A204.1 (cell line): ENCODE measurements at regions not wholly inside any gene's neighbourhood (a gene's known extent, or its start where the extent isn't known, plus 50 kb on each side); places are given as distances from the start of the nearest gene placed in this dataset.

Experiments used
- FAIRE-seq: peaks from 2 replicates; lab custom pipeline; 2012; peaks lifted over from hg19 to GRCh38; lab: Jason Lieb, UNC

DNA sequence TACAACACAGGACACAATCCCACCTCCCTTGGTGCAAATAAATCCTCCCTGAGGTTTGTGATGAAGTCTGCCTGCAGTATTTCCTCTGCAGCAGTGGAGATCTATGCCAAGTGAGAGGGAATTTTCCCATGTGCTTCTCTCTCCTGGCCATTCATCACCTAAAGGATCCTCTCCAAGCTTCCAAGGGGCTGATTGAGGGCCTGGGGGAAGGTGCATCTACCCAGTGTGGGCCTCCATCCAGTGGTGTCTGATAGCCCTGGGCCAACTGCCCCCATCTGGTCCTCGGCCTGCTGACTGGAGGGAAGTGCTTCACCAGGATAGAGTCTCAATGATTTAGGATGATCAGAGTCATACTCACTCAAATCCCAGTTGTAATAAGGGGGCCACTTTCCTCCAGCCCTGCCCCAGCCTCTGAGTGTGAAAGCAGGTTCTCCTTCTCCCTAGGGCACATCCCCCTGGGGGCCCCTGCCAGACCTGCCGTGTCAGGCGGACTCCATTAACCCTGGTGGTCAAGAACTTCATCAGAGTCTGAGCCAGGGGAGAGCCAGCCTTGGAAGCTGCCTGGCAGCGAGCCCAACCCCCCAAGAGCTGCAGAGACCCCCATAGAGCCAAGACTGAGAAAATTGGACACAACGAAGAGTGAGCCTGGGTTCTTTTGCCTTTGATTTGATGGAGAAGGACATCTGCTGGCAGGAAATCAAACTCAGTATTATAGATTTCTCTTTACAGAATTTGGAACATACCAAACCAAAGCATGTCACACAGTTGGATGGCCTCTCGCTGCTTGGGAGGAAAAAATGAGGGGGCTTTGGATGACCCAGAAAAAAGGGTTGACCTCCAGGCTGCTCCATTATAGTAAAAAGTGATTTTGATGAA is 509.6 kb downstream of the CMPK2 start:
- FAIRE-seq: no peak

DNA sequence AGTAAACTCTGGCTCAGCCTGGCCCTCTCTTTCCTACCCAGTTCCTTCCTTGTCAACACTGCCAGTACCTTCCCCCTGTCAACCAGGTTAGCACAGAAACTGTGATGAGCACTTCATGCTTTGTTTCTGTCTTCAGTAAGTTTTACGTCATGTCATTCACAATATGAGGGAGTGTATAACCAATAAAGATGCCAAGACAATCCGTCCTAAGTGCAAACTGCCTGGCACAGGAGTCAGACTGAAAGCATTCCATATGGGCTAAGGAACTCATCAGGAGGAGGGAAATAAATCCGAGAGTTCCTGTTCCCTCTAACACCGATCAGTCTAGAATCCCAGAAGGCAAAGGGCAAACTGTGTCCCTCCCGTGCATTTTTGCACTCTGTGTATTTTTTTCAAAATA is 507.2 kb downstream of the CMPK2 start:
- FAIRE-seq: no peak

DNA sequence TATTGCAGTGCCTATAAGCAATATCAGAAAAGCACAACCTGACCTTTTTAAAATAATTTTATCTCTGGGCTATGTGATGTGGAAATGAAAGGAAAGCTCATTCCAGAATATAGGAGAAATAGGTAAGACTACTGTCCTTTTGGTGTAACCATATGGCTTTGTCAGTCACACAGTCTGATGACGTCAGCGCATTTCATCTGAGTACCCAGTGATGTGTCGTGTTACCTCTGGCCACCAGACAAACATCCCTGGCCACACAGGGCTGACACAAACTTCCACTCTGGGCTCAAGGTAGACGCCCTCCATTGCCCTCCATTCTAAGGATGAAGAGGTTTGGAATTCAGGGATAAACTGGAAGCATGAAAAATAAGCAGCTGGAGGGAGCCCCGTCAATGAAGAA is 506.7 kb downstream of the CMPK2 start:
- no peak for FAIRE-seq

DNA sequence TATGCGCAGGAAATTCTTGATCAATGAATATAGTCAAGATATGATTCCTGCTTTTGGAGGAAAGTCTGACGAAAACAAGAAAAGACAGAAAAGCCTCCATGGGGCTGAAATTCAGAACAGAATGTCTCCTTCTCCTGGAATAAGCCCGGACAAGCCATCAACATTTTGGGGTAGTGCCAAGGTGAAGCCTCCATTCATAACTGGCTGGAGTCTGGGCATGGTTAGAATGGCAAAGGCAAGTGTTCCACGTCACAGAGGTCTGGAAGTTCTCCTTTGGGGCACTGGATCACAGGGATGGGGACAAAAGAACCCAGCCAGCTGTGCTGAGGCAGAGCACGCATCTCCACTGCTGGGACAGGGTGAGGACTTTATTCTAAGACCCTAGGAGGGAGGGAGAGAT is 505.7 kb downstream of the CMPK2 start:
- FAIRE-seq: no peak

DNA sequence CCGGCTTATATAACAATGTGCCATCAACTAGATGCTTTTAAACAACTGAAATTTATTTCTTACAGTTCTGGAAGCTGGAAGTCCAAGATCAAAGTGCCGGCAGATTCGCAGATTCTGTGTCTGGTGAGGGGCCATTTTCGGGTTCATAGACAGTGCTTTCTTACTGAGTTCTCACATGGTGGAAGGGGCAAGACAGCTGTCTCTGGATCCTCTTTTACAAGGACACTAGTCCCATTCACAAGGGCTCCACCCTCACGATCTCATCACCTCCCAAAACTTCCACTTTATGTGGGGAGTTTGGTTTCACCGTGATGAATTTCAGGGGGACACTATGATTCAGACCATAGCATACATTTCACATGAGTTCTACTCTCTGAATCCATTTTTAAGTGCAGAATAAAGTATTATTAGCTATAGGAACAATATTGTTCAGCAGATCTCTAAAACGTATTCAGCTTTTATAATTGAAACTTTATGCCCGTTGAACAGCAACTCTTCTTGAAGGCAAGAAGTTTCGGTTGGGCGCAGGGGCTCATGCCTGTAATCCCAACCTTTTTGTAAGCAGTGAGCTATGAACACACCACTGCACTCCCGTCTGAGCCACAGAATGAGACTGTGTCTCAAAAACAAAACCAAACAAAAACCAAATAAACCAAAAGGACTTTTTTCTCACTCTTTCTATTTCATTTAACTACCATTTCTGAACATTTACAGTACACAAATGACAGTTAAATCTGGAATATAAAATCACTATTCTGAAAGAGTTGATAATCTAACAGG is 502.8 kb downstream of the CMPK2 start:
- FAIRE-seq: no peak

DNA sequence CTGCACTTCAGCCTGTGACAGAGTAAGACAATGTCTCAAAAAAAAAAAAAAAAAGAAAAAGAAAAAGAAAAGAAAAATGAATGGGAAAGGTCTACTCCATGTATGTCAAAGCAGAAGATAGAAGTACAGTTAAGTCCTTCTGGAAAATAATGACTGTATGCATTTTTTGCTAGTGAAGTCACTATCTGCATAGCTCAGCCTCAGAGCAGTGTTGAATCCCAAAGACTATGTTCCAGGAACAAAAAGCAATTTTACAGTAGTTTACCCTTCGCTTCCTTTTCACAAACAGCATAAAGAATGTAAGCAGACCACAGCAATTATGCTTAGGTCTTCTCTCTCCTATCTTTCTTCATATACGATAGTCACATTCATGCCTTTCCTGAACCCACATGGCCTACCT is 497.4 kb downstream of the CMPK2 start:
- FAIRE-seq: no peak

DNA sequence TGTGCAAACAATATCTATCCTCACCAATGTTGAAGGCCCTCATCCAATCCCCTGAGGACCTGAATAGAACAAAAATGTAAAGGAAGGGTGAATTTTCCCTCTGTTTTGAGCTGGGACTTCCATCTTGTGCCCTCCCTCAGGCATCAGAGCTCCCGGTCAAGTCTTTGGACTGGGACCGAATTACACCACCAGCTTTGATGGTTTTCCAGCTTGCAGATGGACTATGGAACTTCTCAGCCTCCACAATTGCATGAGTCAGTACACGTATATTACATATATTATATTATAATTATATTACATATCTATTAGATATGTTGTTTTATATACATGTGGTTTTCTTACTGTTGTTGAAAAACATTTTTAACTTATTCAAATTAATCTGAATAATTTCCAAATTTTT is 496.4 kb downstream of the CMPK2 start:
- FAIRE-seq: no peak

DNA sequence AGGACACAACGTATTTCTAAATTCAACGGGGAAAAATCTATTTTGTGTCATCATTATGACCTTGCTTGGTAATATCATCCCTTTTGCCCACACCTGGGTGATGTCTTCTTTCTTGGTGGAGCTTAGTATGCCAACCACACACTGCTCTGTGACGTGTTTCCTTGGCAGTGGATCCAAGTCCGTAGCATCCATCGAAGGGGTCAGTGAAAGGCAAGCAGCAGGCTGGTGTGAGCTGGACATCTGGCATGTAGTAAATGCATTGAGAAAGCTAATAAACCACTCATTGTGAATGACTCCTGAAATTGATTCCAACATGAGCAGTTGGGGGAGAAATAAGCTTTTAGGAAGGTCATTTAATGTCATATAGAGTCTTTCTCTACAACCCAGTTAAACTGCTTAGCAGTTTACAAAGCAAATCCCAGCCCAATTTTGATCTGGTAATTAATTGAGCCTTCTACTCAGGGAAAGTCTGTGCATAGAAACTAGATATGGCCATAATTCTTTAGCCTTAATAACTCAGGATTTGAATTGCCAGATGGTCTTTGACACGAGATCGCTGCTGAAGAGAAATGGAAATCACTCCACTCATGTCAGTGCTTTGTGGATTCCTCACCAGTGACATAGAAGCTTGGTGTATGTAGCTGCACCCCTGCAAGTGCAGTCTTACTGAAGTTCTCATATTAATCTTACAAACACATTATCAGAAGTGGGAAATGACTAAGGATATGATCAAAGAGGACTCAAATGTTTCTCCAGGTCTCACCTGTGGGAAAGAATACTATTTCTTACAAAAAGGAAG is 494.8 kb downstream of the CMPK2 start:
- FAIRE-seq: no peak

DNA sequence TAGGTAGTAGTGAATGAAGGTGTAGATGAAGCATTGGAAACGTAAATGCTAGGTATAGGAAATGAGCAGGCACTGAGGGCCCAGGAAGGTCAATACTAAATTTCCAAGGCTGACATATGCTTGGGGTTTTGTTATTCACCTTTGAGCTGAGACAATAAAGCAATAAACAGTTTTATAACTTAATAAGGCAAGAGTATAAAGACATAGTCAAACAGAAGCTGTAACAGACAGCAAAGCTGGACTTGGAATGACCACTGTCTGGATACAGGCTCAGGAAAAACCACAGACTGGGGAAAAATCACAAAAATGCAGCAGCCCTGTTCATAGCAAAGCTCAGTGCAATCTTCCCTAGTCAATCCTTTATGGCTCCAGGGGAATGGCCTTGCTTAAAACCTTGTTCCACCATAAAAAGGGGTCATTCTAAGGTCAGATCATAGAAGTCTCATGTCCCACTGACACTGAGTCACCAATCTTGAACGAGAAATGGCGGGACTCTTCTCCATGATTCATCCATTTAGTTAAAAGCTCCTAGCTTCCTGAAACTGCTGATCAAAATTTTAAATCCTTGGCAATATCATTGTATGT is 493.3 kb downstream of the CMPK2 start:
- FAIRE-seq: no peak

DNA sequence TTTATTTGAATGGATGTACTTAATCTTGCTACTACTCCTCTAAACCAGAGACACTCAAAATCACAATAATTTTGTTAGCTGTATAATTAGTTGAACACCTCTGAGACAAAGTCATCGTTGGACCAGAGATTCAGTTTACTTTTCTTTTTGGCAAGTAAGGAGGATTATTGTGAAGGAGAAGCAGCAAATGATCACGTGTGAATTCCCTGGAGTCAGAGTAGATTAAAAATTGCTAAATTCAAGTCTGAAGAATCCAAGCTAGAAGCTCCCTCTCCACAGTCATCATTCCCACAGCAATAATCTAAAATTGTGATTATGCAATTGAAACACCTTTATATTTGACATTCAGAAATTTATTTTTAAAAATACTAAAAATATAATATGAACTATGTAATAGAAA is 484.4 kb downstream of the CMPK2 start:
- FAIRE-seq: no peak

DNA sequence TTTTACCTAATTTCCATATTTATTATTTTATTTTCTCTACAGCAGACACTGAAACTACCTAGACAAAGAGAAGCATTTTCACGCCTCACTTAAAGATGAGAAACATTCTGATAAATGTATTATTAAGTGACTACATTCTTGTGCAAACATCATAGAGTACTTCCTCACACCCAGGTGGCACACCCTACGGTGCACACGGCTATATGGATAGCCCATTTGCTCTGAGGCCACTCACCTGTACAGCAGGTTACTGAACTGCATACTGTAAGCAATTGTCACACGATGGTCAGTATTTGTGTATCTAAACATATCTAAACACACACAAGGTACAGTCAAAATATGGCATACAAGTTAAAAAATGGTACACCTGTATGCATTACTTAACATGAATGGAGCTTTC is 481.4 kb downstream of the CMPK2 start:
- FAIRE-seq: no peak

DNA sequence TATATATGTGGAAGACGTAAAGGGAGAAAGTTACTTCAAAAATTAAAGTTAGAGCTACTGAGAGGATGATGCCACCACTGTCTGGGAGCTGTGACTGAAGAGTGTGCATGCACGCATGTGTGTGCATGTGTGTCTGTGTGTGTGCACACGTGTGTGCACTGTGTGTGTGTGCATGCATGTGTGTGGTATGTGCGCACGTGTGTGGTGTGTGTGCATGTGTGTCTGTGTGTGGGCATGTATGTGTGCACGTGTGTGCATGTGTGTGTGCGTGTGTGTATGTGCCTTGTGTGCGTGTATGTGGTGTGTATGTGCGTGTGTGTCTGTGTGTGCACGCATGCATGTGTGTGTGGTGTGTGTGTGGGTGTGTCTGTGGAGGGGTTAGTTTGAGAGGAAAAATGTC is 473.4 kb downstream of the CMPK2 start:
- no peak for FAIRE-seq

DNA sequence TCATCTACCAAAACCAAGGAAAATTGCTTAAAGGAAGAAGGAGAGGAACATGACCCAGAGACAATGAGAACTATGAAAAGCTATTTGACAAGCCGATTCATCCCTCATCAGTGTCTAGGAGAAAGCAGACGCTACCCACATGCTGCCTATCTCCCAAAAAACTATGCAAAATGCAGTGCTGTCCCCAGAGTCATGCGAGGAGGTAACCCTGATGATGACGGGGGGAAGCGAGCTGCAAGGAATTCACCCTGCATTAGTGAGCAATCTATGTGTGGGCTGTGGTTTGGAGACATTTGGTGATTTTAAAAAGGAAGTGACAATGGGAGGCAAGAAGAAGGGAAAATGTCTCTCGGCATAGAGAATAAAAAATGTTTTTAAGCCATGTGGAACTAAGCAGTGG is 472.7 kb downstream of the CMPK2 start:
- no peak for FAIRE-seq

DNA sequence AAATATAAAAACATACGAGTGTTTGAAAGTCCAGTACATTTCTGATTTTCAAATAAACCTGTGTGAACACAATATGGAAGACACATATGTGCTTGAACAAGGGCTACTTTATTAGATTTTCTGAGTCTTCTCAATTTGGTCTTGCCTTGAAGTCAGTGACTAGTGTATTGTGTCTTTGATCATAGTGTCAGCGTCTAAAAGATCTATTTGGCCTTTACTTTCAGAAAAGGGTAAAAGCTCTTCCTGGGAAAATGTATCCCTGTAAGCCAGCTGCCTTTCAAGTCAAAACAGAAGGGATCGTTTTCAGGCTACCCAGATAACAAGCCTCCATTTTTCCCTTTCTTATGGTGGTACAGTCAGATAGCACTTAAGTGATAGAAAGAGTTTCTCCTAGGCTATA is 471.9 kb downstream of the CMPK2 start:
- FAIRE-seq: no peak

DNA sequence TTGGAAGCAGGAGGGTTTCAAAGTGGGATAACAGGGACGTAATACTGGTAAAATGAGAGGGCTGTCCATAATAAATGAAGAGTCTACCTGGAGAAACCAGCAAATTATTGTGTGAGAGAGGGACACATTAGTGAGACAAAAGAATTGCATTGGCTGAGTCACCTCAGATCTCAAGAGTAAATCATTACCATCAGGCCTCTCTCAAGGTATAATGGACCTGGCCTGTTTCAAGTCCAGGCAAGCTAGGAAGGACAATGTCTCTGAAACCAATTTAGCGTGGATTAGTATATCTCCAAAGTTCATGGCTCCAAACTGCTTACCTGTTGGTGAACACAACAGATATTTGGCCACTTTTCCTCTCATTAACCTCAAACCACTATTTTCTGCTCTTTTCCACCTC is 471.4 kb downstream of the CMPK2 start:
- no peak for FAIRE-seq

DNA sequence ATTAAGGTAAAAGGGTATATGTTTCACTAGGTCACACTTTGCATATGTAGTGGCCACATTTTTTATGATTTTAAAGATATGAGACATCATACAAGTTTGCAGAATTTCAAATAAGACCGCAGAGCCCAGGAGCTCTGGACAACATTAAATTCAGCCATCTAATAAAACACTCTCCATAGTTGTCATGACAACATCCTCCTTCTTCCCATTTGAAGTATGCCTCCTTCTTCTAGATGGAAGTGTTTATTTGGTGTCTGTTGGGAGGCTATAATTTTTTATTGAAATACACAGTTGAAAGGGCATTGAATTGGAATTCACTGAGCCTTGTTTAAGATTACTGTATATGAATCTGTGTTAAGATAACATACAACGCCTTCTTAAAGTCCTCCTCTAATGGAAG is 467.3 kb downstream of the CMPK2 start:
- no peak for FAIRE-seq

DNA sequence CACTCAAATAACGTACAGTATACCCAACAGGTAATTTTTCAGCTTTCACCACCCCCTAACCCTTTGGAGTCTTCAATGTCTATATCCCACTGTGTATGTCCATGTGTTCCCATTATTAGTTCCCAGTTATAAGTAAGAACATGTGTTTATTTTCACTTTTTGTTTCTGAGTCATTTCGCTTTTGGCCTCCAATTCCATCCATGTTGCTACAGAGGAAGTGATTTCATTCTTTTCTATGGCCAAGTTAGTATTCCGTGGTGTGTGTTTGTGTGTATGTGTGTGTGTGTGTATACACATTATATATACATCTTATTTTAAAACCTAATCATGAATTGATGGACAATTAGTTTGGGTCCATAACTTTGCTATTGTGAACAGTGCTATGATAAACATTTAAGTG is 464.4 kb downstream of the CMPK2 start:
- no peak for FAIRE-seq

DNA sequence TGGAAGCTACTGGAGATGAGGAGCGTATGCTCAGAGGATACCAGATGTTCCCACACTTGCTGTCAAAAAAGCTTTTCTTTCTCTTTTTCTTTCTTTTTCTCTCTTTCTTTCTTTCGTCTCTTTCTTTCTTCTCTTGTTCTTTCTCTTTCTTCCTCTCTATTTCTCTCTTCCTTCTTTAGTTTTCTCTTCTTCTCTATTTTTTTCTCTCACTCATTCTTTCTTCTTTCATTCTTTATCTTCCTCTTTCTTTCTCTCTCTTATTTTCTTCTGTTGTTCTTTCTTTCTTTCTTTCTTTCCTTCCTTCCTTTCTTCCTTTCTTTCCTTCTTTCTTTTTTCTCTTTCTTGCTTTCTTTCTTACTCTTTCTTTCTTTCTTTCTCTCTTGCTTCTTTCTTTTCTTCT is 457.6 kb downstream of the CMPK2 start:
- no peak for FAIRE-seq

DNA sequence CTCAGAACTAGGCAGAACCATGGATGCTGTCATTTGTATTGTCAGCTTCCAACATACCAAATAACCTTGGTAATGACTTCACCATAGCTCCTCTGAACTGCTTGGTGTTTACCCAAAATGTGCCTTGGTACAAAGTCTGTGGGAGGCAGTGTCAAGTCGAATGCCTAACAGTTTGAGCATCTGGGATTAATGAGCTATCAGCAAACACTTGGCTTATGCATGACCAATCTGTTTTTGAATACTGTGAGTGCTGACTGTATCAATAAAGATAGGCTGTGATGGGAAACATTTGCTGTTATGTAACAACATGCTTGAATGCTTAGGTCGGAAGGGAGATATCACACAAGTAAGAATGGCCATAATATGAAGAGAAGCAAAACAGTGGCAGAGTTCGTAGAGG is 455.4 kb downstream of the CMPK2 start:
- FAIRE-seq: no peak

DNA sequence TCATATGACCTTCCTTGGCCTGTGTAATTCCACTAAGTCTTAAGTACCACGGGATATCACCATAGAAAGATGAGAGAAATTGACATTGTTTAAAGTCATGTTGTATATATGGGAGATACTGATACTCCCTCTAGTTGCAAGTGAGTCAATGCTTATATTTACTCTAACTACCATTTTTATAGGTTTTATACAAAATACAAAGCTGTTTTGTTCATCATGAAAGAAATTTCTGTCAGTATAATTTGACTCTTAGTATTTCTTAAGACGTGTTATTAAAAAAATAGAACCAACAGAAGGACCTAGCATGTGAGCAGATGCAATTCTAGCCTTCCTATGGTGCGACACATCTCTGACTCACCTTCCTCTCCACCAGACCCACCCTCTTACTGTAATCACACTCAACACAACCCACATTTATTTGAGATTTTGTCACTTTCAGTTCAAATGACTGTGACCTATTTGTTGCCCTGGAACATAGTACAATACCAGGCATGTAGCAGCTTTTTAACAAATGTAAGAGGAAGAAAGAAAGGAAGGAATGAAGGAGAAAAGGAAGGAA is 453.1 kb downstream of the CMPK2 start:
- FAIRE-seq: no peak

DNA sequence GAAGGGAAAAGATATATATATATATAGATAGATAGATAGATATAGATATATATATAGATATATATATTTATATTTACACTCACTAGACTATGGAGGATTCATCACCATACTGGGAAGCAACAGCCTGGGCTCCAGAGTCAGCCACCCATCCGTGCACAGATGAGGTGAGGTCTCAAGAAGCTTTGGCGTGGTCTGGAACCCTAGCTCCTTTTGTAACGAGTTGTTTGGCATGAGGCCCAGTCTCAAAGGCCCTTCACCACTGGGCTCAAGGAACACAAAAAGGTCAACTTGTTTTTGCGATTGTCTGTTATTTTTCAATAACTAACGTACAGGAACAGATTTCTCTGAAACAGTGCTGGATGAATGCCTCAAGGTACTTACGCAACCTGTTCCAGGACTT is 448.7 kb downstream of the CMPK2 start:
- no peak for FAIRE-seq

DNA sequence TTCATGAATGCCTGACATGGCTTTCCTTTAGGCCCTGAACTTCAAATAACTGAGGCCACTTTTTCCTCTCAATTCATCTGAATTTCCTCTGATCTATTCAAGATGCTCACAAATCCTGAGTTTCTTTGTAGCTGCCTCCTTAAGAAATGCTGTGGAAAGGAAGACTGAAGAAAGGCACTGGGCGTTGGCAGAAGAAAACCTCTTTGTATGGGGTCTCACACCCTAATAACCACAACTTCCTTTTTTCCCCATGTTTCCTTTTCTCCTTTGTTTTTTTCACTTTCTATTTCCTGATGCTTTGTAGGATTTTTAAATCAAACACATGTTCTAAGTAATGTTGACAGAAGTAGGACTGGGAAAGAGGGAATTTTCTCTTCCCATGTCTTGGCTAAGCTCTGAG is 447.4 kb downstream of the CMPK2 start:
- no peak for FAIRE-seq
